ENCODE measurements at regions not wholly inside any gene's neighbourhood (a gene's known extent, or its start where the extent isn't known, plus 50 kb on each side); places are given as distances from the start of the nearest gene placed in this dataset.

DNA sequence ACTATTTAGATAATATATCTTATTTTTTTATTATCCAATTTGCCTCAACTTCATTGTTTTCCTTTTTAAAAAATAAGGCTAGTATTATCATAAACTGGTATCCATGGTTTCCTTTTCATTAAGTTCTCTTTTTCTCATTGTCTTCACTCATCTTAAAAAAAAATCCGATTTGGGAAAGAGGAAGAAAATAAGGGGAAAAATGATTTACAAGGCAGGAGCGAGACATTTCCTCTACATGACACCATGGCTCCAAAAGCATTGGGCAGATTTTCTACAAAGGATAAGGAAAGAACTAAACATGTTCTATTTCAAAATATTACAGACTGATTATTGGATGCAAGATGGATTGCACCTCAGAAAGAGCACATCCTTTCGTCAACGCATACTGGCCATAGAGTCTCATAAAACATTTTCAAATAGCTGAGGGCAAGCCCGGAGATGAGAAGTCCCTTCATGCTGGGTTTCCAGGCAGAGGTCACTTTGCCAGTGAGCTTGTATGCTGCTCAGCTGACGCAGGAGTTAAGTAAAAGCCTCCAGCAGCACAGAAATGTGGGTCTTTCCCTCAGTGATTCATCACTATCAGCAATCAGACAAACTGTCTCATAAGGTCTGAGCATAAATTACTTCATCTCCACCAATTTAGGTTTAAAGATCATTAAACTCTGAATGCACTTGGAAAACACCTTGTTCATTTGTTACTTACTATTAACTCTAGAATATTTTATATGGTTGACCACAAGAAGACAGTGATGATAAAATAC, 129.0 kb upstream of the TNFAIP3 start:
- TF ChIP-seq CTCF (IDR thresholded peaks at IDR 0.05) (no peak), POLR2A (IDR thresholded peaks at IDR 0.05) (no peak)
